ENCODE measurements at regions not wholly inside any gene's neighbourhood (a gene's known extent, or its start where the extent isn't known, plus 50 kb on each side); places are given as distances from the start of the nearest gene placed in this dataset.

GRCh38 chr10:36248304-36248981, 606.3 kb upstream of the FZD8 start:
- Mint-ChIP-seq H3K27ac (no peak overlapping the region), H3K27me3 (no peaks in the 10 kb centered on the region), H3K4me1 (ENCODE audit: low read depth) (no peaks in the 10 kb centered on the region), H3K9me3 (peaks cover 3% of the 10 kb centered on the region), H3K4me3 (no peak overlapping the region), H3K36me3 (ENCODE audit: low read depth) (no peaks in the 10 kb centered on the region)
- ChIA-PET CTCF (no interaction called here), POLR2A (no interaction called here)
- TF ChIP-seq, protein P1, sequence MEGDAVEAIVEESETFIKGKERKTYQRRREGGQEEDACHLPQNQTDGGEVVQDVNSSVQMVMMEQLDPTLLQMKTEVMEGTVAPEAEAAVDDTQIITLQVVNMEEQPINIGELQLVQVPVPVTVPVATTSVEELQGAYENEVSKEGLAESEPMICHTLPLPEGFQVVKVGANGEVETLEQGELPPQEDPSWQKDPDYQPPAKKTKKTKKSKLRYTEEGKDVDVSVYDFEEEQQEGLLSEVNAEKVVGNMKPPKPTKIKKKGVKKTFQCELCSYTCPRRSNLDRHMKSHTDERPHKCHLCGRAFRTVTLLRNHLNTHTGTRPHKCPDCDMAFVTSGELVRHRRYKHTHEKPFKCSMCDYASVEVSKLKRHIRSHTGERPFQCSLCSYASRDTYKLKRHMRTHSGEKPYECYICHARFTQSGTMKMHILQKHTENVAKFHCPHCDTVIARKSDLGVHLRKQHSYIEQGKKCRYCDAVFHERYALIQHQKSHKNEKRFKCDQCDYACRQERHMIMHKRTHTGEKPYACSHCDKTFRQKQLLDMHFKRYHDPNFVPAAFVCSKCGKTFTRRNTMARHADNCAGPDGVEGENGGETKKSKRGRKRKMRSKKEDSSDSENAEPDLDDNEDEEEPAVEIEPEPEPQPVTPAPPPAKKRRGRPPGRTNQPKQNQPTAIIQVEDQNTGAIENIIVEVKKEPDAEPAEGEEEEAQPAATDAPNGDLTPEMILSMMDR (IDR thresholded peaks at IDR 0.05), result no peak
- no peak for ATAC-seq
- intact Hi-C loops (cut with micrococcal nuclease), result no loop called here
- no peak for DNase-seq

DNA sequence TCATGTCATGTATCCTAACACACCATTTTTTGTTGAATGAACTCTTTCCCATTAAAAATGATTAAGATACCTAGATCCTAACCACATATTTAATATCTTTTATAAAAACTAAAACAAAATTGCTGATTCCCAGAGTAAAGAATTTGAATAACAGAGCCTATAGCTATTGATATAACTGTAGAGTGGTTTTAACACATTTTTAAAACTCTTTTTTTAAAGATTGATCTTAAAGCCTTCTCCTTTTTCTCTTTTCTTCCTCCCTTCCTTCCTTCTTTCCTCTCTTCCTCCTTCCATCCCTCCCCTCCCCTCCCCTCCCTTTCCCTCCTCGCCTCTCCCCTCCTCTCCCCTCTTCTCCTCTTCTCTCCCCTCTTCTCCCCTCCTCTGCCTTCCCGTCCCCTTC, 605.4 kb upstream of the FZD8 start:
- ChIA-PET POLR2A (no interaction called here), CTCF (no interaction called here)
- intact Hi-C loops (cut with micrococcal nuclease), result no loop called here
- Mint-ChIP-seq H3K4me3 (no peak overlapping the region), H3K27ac (no peak overlapping the region), H3K36me3 (ENCODE audit: low read depth) (no peaks in the 10 kb centered on the region), H3K9me3 (peaks cover 9% of the 10 kb centered on the region), H3K4me1 (ENCODE audit: low read depth) (no peaks in the 10 kb centered on the region), H3K27me3 (no peaks in the 10 kb centered on the region)
- no peak for DNase-seq
- TF ChIP-seq, protein P1 (IDR thresholded peaks at IDR 0.05), result no peak
- ATAC-seq, result no peak

DNA sequence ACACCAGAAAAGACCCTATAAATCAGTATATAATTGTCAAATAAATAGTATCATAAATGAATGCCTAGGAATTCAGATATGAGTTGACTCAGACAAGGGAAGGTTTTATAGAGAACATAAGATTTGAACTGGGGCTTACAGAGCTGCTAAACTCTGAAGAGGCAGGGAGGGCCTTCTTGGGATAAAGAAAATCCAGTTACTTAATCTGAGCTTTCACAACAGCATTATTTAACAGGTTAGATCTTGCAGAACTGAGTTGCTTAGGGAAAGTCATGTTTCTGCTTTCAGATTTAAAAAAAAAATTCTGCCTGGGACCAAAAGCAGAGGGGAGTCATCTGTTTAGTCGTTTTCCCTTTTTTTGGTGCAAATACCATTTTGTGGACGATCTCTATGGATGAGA, 594.8 kb upstream of the FZD8 start:
- intact Hi-C loops (cut with micrococcal nuclease), result no loop called here
- Mint-ChIP-seq H3K27ac (no peak overlapping the region), H3K36me3 (ENCODE audit: low read depth) (no peaks in the 10 kb centered on the region), H3K4me1 (ENCODE audit: low read depth) (no peaks in the 10 kb centered on the region), H3K27me3 (no peaks in the 10 kb centered on the region), H3K9me3 (peaks cover 20% of the 10 kb centered on the region), H3K4me3 (no peak overlapping the region)
- ATAC-seq (no peak), DNase-seq (no peak)
- ChIA-PET CTCF (no interaction called here), POLR2A (no interaction called here)
- TF ChIP-seq, protein P1 (IDR thresholded peaks at IDR 0.05), result no peak

DNA sequence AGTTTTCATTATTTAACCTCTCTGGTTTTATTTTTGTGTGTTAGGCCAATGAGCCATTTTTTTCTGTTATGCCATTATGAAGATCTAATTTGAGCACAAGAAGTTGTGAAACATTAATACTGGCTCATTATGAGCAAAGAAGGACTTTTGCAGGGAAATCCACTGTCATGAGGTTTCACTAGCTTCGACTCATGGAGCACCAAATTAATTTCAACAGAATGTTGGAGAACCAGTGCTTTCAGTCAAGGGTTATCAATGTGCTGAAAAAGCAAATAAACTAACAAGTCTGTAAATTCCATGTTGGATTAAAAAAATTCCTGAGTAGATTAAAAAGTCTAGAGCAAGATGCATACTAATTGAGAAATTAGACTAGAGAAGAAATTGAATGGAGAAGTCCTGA, 594.2 kb upstream of the FZD8 start:
- POLR2A ChIA-PET, result no interaction called here
- intact Hi-C loops (cut with micrococcal nuclease), result no loop called here

DNA sequence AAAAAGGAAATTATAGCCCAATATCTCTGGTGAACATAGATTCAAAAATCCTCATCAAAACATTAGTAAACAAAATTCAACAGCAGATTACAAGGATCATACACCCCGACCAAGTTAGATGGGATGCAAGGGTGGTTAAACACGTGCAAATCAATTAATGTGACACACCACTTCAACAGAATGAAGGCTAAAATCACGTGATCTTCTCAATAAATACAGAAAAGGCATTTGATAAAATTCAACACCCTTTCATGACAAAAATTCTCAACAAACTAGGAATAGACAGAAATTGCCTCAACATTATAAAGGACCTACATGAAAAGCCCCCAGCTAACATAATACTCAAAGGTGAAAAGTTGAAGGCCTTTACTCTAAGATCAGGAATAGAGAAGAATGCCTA, 590.8 kb upstream of the FZD8 start:
- CTCF ChIA-PET, result no interaction called here
- intact Hi-C loops (cut with micrococcal nuclease), result no loop called here

More for the DNA sequence above, 594.2 kb upstream of the FZD8 start:
- Mint-ChIP-seq H3K36me3 (ENCODE audit: low read depth) (no peaks in the 10 kb centered on the region), H3K27ac (no peak overlapping the region), H3K4me1 (ENCODE audit: low read depth) (no peaks in the 10 kb centered on the region), H3K4me3 (no peak overlapping the region), H3K27me3 (no peaks in the 10 kb centered on the region), H3K9me3 (peaks cover 17% of the 10 kb centered on the region)
- CTCF ChIA-PET, result no interaction called here
- ATAC-seq, result no peak
- TF ChIP-seq, protein P1 (IDR thresholded peaks at IDR 0.05), result no peak
- no peak for DNase-seq

More for the DNA sequence above, 590.8 kb upstream of the FZD8 start:
- no peak overlapping the region for H3K4me3 Mint-ChIP-seq
- POLR2A ChIA-PET, result no interaction called here
- no peak overlapping the region for H3K27ac Mint-ChIP-seq
- peaks cover 5% of the 10 kb centered on the region for H3K9me3 Mint-ChIP-seq
- H3K4me1 Mint-ChIP-seq (ENCODE audit: low read depth), result no peaks in the 10 kb centered on the region
- TF ChIP-seq, protein P1 (IDR thresholded peaks at IDR 0.05), result no peak
- ATAC-seq, result no peak
- no peak for DNase-seq
- H3K27me3 Mint-ChIP-seq, result no peaks in the 10 kb centered on the region
- H3K36me3 Mint-ChIP-seq (ENCODE audit: low read depth), result no peaks in the 10 kb centered on the region
